OCI-LY1 (cell line): ENCODE measurements at regions not wholly inside any gene's neighbourhood (a gene's known extent, or its start where the extent isn't known, plus 50 kb on each side); places are given as distances from the start of the nearest gene placed in this dataset.

Source experiments
- H2AFZ ChIP-seq: fragments of 200-600 bp; sonication (generic), shearing (Covaris generic); 2 replicates; pipeline ENCODE4 v1.6.0; 2014; ENCODE audit warnings: antibody characterized with exemption, mild to moderate bottlenecking, low read length
- H3F3A ChIP-seq: fragments of 200-600 bp; sonication (generic), shearing (Covaris generic); 2 replicates; pipeline ENCODE4 v1.6.0; 2014; ENCODE audit warnings: mild to moderate bottlenecking, antibody characterized with exemption, low read length, moderate library complexity; ENCODE audit not compliant: insufficient read depth
- H3K27ac ChIP-seq: fragments of 200-600 bp; sonication (generic); 2 replicates; pipeline ENCODE4 v1.5.1; 2014; ENCODE audit warnings: low read length, mixed run types, mild to moderate bottlenecking, low read depth; ENCODE audit not compliant: poor library complexity, severe bottlenecking
- H3K27me3 ChIP-seq: fragments of 200-600 bp; sonication (generic); 2 replicates; pipeline ENCODE4 v1.6.0; 2014; ENCODE audit warnings: antibody characterized with exemption, mild to moderate bottlenecking, low read length, moderate library complexity; ENCODE audit not compliant: insufficient read depth
- H3K36me3 ChIP-seq: fragments of 200-600 bp; sonication (generic); 2 replicates; pipeline ENCODE4 v1.6.1; 2014; ENCODE audit warnings: mild to moderate bottlenecking, antibody characterized with exemption, low read length, moderate library complexity, mixed read lengths; ENCODE audit not compliant: insufficient read depth
- H3K4me1 ChIP-seq: fragments of 200-600 bp; sonication (generic); 2 replicates; pipeline ENCODE4 v1.5.1; 2014; ENCODE audit warnings: mild to moderate bottlenecking, low read length, moderate library complexity; ENCODE audit not compliant: insufficient read depth, severe bottlenecking
- H3K4me2 ChIP-seq: fragments of 200-600 bp; sonication (generic), shearing (Covaris generic); 2 replicates; pipeline ENCODE4 v1.6.1; 2014; ENCODE audit warnings: low read length
- H3K4me3 ChIP-seq: fragments of 200-600 bp; sonication (generic); 2 replicates; pipeline ENCODE4 v1.5.1; 2014; ENCODE audit warnings: low read length, low read depth, mild to moderate bottlenecking, mixed read lengths; ENCODE audit not compliant: poor library complexity, severe bottlenecking
- H3K79me2 ChIP-seq: fragments of 200-600 bp; shearing (Covaris generic); 2 replicates; pipeline ENCODE4 v1.6.1; 2016; ENCODE audit warnings: mixed run types, low read length, mixed read lengths; ENCODE audit not compliant: insufficient read depth
- H3K9ac ChIP-seq: fragments of 200-600 bp; sonication (generic), shearing (Covaris generic); 2 replicates; pipeline ENCODE4 v1.6.1; 2014; ENCODE audit warnings: mild to moderate bottlenecking, low read length, mixed read lengths
- H3K9me2 ChIP-seq: fragments of 200-600 bp; sonication (generic), shearing (Covaris generic); 2 replicates; pipeline ENCODE4 v1.6.1; 2014; ENCODE audit warnings: low read depth, mild to moderate bottlenecking, low read length, mixed read lengths
- H3K9me3 ChIP-seq: fragments of 200-600 bp; shearing (Covaris generic); 2 replicates; pipeline ENCODE4 v1.6.1; 2014; ENCODE audit warnings: low read length, mixed read lengths
- H4K20me1 ChIP-seq: fragments of 200-600 bp; sonication (generic), shearing (Covaris generic); 2 replicates; pipeline ENCODE4 v1.6.0; 2016; ENCODE audit warnings: mild to moderate bottlenecking, low read length; ENCODE audit not compliant: insufficient read depth
- EZH2 ChIP-seq: fragments of 200-600 bp; sonication (generic), shearing (Covaris generic); IDR thresholded peaks from 2 replicates; pipeline ENCODE4 v1.8.0; 2017; ENCODE audit warnings: borderline replicate concordance, mixed run types, mild to moderate bottlenecking, antibody characterized with exemption, low read length, moderate library complexity, mixed read lengths
- TF ChIP-seq, protein P1 (sequence below): fragments of 200-600 bp; sonication (generic), shearing (Covaris generic); IDR thresholded peaks from 2 replicates; pipeline ENCODE4 v1.5.1; 2017; ENCODE audit warnings: mild to moderate bottlenecking, antibody characterized with exemption, low read length, moderate library complexity, mixed read lengths

DNA sequence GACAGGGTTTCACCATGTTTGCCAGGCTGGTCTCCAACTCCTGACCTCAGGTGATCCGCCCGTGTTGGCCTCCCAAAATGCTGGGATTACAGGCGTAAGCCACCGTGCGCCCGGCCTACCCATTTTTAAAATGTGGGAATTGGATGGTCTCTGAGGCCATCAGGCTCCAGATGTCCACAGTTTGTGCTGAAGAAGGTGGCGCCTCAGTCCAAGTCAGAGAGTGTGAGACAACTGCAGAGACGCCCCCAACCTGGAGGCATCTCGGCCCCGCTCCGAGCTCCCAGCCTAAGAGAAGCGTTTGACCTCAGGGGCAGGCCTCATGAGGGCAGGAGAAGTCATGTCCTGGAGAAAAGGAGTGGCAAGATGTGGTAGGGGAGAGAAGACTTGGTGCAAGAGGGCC is 146.5 kb downstream of the MRM1 start:
- Histone ChIP-seq H3K36me3 (no peaks in the 10 kb centered on the region), H3K27me3 (no peaks in the 10 kb centered on the region; the same call in 1 of the 2 replicates), H4K20me1 (no peaks in the 10 kb centered on the region)

GRCh38 chr17:36748272-36748671 is 146.9 kb downstream of the MRM1 start:
- Histone ChIP-seq H2AFZ (no peak overlapping the region), H3K27me3 (no peaks in the 10 kb centered on the region; the same call in 1 of the 2 replicates), H3K4me1 (no peaks in the 10 kb centered on the region), H3K27ac (no peak overlapping the region), H3K4me3 (no peak overlapping the region), H3F3A (no peaks in the 10 kb centered on the region), H3K4me2 (no peak overlapping the region), H3K9ac (no peak overlapping the region), H3K9me2 (no peaks in the 10 kb centered on the region), H4K20me1 (no peaks in the 10 kb centered on the region), H3K9me3 (no peaks in the 10 kb centered on the region), H3K79me2 (no peaks in the 10 kb centered on the region), H3K36me3 (no peaks in the 10 kb centered on the region)
- no peak for TF ChIP-seq EZH2
- TF ChIP-seq, protein P1, sequence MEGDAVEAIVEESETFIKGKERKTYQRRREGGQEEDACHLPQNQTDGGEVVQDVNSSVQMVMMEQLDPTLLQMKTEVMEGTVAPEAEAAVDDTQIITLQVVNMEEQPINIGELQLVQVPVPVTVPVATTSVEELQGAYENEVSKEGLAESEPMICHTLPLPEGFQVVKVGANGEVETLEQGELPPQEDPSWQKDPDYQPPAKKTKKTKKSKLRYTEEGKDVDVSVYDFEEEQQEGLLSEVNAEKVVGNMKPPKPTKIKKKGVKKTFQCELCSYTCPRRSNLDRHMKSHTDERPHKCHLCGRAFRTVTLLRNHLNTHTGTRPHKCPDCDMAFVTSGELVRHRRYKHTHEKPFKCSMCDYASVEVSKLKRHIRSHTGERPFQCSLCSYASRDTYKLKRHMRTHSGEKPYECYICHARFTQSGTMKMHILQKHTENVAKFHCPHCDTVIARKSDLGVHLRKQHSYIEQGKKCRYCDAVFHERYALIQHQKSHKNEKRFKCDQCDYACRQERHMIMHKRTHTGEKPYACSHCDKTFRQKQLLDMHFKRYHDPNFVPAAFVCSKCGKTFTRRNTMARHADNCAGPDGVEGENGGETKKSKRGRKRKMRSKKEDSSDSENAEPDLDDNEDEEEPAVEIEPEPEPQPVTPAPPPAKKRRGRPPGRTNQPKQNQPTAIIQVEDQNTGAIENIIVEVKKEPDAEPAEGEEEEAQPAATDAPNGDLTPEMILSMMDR: no peak

More for the DNA sequence above, 146.5 kb downstream of the MRM1 start:
- TF ChIP-seq EZH2: no peak
- TF ChIP-seq, protein P1: no peak
- Histone ChIP-seq H3K9ac (no peak overlapping the region), H2AFZ (no peak overlapping the region), H3K4me1 (no peaks in the 10 kb centered on the region), H3K9me3 (no peaks in the 10 kb centered on the region), H3K79me2 (no peaks in the 10 kb centered on the region), H3K4me3 (no peak overlapping the region), H3K4me2 (no peak overlapping the region), H3K9me2 (no peaks in the 10 kb centered on the region), H3K27ac (no peak overlapping the region), H3F3A (no peaks in the 10 kb centered on the region)

DNA sequence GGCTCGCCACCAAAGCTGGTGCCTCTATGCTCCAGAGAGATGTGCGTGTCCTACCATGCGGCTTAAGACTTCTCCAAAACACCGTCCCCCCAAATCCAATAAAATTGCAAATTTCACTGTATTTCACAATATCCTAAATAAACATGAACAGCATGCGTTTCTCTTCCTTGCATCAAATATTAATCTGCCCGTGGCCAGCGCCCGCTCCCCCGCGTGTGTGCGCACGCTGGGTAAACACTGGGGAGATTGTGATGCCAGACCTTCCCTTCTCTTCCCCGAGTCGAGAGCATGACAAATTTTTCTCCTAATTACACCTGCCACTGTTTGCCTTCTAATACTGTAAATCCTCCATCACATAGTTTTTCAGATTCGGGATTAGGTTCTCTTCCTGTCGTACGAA is 148.1 kb downstream of the MRM1 start:
- no peak overlapping the region for H2AFZ ChIP-seq
- no peaks in the 10 kb centered on the region for H3K36me3 ChIP-seq
- H3K4me2 ChIP-seq: no peak overlapping the region
- H3K9ac ChIP-seq: no peak overlapping the region
- H3K79me2 ChIP-seq: no peaks in the 10 kb centered on the region
- no peaks in the 10 kb centered on the region for H3K9me2 ChIP-seq
- no peak overlapping the region for H3K27ac ChIP-seq
- no peaks in the 10 kb centered on the region for H3F3A ChIP-seq
- H4K20me1 ChIP-seq: no peaks in the 10 kb centered on the region
- no peak overlapping the region for H3K4me3 ChIP-seq
- no peak for TF ChIP-seq EZH2
- TF ChIP-seq, protein P1: no peak
- H3K9me3 ChIP-seq: no peaks in the 10 kb centered on the region
- H3K27me3 ChIP-seq: no peaks in the 10 kb centered on the region; the same call in 1 of the 2 replicates
- no peaks in the 10 kb centered on the region for H3K4me1 ChIP-seq
